ENCODE measurements at regions not wholly inside any gene's neighbourhood (a gene's known extent, or its start where the extent isn't known, plus 50 kb on each side); places are given as distances from the start of the nearest gene placed in this dataset.

DNA sequence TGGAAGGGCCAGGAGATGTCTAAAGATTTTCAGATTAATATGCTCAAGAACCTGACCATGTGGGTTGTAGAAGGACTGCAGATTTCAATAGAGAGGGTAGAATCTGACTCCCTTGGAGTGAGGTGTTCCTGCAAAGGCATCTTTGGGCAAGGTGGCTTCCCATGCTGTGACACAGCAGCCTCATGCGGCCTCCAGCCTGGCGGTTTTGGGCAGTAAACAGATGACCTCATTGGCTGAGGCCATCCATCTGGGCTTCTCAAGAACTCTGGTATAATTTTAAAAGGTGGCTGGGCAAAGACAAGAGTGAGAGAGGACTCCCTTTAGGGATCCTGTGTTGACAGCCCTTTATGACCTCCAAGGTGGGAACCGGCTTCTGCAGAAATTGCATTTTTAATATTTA, 90.3 kb upstream of the ERCC6L2 start:
- TF ChIP-seq, protein P1, sequence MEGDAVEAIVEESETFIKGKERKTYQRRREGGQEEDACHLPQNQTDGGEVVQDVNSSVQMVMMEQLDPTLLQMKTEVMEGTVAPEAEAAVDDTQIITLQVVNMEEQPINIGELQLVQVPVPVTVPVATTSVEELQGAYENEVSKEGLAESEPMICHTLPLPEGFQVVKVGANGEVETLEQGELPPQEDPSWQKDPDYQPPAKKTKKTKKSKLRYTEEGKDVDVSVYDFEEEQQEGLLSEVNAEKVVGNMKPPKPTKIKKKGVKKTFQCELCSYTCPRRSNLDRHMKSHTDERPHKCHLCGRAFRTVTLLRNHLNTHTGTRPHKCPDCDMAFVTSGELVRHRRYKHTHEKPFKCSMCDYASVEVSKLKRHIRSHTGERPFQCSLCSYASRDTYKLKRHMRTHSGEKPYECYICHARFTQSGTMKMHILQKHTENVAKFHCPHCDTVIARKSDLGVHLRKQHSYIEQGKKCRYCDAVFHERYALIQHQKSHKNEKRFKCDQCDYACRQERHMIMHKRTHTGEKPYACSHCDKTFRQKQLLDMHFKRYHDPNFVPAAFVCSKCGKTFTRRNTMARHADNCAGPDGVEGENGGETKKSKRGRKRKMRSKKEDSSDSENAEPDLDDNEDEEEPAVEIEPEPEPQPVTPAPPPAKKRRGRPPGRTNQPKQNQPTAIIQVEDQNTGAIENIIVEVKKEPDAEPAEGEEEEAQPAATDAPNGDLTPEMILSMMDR (conservative IDR thresholded peaks at IDR 0.05 in 1 of 2, IDR thresholded peaks at IDR 0.05 in 1 of 2; ENCODE audit: extremely low read depth in 1 of 2, insufficient read depth in 1 of 2, low read depth in 1 of 2, low read length in 2 of 2), result no peak
- TF ChIP-seq EZH2 (IDR thresholded peaks at IDR 0.05; ENCODE audit: borderline replicate concordance, low read length), result no peak
